GM18498 (cell line): ENCODE measurements at regions not wholly inside any gene's neighbourhood (a gene's known extent, or its start where the extent isn't known, plus 50 kb on each side); places are given as distances from the start of the nearest gene placed in this dataset.

Experiments
- ATAC-seq: cut with Tn5 transposase; IDR thresholded peaks from one replicate; pipeline ENCODE4 v1.9.1; 2021; ENCODE audit warnings: mild to moderate bottlenecking, moderate library complexity; ENCODE audit not compliant: unreplicated experiment

DNA sequence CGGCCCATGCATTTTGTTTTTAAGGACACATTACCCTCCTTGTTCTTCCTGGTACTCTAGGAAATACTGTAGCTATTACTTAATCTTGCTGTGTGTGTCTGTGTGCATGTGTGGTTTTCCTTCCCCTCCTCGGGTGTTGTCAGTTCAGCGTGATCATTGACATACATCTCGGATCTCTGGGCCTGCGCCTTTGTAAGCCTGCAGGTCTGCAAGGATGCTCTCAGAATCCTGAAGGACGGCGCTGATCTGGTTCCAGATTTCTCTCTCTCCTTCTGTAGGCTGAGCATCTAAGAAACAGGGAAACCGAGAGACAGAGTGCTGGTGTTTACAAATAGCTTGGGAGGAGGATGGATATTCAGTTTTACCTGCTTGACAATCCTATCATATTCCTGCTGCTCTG lies 100.2 kb downstream of the CYRIA start:
- ATAC-seq = no peak

DNA sequence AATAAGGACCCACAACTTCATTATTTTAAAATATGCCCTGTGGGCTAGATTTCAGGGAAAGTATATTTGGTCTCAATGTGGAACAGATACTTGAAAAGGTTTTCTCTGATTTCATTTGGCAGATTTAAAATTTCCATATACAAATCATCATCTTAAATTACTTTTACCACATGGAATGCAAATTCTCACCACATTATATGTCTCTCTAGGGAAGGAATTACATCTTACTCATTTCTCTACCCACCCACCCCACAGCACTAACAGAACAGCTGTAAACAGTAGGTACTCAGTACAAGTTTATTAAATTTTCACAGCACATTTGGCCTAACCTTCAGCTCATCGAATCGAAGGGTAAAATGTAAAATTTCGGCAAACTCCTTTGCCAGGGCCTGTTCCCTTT lies 104.0 kb downstream of the CYRIA start:
- no peak for ATAC-seq

DNA sequence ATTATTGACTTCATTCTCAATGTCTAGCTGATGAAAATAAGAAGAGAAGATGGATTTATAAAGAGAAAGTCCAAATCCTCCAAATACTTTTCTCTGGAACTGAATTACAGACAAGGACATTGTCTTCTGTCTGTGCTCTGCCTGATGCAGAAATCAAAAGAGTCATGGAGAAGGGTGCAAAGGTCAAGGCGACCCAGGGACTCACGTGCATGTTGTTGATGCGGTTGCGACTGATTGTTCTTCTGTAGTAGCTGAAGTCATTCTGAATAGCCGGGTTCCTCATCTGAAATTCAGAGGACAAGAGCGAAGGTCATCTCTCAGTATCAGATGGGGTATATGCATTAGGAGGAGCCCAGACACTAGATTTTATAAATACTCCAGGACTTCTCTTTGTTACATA lies 104.4 kb downstream of the CYRIA start:
- ATAC-seq = no peak

DNA sequence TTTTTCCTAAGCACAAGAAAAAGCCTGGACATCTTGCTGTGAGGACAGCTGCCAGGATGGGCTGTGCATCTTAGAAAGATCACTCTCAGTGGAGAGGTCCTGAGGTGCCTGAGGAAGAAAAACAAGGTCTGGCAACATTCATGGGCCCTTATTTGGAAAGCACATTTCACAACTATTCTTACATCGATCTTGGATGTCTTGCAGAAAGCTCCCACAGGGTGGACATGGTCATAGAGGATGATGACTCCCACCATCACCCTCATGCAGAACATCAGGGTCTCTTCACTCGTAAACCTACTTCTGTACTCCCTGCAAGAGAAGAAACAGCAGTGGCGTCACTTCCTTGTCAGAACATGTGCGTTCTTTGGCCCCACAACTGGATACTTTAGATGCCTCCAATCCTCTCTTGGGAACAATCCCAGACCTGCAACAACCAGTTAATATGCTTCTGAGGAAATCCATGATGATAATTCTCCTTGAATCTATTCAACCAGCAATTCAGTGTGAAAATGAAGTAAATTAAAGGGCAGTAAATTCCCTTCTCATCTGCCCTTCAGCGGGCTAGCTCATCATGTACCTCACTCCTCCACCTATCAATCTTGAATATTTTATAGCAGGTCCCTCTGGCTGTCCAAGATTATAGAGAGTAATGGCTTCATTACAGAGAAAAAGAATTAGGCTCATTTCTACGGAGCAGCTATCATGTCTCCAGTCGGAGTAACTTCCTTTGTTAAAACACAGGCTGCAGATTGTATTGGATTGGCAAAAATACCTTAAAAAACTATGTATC lies 106.2 kb downstream of the CYRIA start:
- no peak for ATAC-seq

DNA sequence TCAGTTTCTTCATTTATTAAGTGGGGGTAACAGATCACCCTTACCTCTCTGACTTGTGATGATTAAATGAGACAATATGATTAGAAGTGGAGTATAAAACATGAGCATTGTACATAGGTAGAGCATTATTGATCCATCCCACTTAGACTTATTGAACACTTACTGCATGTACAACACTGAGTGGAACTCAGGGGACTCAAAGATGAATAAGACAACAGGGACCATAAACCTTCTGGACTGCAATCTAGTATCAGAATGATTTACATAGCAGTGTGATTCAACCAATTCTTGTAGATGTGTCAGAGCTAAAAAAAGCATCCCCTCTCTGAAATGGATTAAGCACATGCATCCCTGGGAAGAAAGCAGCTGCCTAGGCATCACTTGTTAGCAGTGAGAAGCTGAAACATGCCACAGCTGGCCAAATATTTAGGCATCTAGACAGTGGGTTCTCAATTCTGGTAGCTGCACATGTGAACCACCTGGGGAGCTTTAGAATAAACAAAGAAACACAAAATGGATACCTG lies 111.5 kb downstream of the CYRIA start:
- no peak for ATAC-seq

DNA sequence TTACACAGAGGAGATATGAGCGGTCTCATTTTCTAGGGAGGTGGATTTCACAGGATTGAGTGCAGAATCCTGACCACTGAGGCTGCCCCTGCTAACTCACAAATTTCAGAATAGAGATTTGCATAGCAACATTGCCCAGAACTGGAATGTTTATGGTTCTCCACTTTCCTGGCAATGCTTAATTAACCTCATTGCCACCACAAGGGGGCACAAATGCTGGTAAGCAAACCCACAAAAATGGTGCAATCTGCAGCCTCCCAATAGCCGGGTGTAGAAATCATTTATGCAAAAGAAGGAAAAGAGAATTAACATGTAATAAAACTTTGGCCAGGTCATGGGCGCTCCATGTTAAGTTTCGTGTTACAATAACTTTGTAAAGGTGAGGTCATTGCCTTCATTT lies 112.4 kb downstream of the CYRIA start:
- ATAC-seq = no peak

DNA sequence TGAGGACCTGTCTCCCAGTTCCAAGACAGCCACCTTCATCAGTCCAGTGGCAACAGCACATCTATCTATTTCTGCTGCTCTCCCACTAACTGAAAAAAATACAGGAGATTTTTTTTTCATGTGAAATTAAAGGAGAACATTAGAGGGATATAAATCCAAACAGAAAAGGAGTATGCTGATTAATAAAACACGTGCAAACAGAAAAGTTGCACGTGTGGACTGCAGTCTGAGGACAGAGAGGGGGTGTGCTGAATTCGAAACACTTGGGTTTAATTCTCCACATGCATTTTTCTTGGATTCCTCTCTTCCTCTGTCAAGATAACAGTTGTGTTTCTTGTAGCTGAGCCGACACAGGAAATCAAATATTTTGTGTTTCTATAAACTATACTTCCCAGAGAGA lies 113.4 kb downstream of the CYRIA start:
- ATAC-seq = no peak

DNA sequence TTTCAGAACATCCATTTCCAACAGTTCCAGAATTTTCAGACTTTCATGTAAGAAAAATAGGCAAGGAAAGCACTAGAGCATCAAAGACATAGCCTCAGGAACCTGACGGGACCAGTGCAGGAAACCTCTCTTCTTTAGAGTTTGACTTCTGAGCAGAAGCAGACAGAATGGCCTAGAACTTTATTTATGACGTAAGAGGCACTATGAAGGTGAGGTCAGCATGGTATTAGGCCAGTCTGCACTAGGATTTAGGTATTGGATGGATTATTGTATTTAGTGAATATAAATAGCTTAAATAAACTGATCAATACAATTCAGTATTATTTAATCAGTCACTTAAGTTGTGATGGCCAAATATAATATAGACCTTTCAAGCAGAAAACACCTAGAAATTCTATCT lies 117.6 kb downstream of the CYRIA start:
- no peak for ATAC-seq

DNA sequence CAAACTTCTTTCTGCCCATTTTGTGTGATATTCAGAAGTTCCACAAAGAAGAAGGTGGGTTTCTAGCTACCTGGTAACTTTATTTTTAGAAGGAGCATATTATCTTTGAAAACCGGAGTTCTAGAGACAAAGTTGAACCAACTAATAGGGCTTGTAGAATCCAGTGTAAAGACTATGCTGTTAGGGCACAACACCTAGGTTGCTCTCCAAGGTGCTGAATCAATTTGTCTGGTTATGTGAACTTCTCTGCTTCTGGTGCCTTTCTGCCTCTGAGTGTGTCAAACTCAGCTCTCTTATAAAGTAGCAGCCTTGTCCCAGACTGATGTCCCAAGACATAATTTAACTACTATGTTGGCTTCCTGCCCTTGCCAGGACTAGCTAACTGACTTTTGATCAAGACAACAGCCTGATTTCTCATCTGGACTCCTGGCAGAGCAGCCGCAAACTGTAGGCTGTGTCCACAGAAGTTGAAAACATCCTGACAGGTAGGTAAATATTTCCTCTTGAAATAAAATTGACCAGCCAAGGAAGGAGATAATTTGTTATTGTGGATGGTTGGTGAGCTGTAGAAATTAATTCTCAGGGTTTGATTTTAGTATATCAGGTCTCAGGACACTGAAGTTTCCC lies 119.4 kb downstream of the CYRIA start:
- ATAC-seq = no peak

DNA sequence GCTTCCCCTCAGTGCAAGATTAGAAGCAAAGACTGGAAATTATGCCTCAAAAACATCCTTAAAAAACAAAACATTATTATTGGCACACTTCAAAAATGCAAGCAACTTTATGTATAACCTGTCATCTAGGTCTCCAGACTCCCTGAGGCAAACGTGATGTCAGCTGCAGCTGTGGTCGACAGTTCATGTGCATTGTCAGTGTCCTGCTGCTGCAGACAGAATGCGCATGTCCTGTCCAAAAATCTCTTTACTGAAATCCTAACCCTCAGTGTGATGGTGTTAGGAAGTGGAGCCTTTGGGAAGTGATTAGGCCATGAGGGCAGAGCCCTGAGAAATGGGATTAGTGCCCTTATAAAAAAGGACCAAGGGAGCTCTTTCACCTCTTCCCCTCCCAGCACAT lies 126.9 kb downstream of the CYRIA start:
- no peak for ATAC-seq

DNA sequence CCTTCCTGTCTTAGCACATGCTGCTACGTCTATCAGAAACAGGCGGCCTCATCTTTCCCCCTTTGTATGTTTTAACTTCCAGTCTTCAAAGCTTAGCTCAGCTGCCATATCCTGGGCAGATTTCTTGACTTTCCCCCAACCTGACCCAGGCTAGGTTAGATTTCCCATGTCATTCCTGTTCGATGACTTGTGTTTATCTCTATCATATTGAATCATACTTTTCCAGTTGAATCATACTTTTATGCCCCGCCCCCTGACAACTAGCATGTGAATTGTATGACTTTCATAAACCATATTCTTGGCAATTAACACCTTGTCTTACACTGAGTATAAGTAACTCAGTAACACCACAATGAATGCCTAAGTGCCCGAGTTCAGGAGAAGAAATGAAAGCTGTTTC lies 128.3 kb downstream of the CYRIA start:
- no peak for ATAC-seq

DNA sequence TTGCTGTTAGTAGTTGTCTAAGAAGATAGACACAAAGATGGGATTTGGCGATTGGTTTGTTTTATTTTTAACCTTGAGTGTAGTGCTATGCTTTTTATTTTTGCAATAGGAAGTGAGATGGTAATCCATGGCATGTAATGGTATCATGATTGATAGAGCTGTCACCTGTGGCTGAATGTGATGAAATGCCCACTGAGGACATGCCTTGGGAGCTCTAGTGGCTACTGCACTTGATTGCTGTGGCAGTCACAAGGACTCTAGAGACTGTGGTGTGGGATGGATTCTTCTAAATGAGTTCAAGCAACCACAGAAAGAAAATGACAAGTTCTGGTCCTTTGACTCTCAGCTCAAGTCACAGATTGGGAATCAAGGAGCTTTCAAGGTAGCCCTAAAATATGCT lies 139.4 kb downstream of the CYRIA start:
- no peak for ATAC-seq

DNA sequence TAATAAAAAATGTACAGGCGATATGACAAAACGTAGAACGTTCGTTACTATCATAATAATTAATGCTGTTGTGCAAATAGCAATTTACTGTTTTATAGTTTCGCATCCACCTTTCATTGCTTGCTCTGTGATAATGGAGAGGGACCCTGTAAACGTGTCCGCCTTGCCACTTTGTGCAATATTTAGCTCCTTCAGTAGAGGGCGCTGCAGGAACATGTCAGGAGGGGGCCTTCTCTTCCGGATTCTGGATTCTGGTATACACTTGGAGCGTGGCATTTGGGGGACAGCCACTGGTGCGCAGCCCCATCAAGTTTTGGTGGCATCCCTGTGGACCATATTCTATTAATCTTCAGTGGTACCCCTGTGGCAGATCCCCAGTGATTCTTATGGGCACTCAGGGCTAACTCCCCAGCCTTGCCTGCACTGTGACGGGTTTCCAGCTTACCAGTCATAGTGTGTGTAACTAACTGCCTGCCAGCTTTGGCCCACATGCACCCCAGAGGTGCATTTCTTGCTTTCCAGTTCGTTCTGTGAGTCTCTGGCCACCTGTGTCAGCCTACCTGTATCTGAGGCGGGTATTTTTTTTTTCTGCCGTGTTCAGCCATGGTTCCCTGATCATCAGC lies 140.3 kb downstream of the CYRIA start:
- ATAC-seq = no peak

DNA sequence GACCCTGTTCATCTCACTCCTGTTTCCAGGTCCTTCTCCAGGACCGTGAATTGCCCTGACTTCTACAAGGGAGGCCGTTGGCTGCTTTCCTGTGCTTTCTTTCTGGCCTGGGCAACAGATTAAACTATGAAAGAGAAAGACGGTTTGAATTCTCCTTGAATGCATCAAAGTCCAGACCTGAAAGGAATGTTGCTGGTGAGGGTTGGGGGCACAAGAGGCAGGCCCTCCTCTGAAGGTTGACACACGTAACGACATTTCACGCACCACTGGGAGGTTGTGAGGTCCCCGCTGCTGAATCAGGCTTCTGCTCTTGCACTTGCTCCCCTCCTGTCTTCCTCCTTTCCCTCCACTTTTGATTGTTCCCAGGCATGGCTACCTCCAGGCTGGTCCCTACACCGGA lies 141.9 kb downstream of the CYRIA start:
- ATAC-seq = no peak

DNA sequence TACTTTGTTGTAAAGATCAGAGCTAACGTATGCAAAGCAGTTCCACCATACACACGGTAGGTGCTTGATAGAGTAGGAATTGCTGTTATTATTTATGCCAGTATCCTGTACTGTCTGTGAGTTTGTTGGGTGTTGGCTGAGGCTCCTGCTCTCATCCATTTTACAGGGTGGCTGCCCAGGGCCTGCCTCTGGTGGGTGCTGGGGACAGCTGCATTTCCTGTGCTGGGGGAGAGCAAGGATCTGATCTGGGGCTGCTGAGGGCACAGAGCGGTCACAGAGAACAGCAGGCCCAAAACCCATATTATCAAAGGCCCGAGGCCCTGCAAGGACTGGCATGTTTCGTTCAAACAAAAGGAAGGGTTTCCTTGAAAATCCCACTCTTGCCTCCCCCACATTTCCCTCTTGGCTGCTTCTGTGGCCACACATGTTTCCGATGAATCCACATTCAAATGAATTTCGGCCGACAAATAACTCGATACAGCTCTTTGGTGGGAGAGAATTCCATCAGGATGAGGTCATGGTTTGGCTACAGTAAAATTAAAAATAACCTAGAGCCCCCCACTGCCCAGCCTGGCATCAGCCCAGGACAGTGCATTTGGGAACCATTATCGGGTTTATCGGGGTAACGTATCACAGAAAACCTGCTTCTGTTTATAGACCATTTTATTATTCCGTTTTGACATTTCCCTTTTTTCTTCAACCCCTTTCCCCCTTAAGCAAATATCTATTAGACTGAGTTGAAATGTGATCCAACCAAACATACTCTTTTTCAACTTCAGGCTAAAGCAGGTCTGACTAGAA lies 143.4 kb downstream of the CYRIA start:
- no peak for ATAC-seq

DNA sequence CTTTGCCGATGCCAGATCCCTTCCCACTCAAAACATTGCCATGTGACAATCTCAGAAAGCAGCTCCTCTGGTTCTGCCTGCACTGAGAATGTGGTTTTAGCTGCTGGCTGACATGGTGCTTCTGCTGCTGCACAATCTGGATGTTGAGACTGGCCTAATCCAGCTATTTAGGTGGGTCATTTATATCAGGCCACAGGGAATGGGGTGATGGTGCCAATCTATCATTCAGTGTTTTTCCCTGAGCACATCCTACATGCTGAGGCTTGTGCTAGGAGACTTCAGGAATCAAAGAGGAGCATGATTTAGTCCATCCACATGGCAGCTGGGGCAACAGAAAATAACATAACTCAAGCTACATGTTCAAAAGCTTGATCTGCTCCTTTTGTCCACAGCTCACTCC lies 144.7 kb downstream of the CYRIA start:
- ATAC-seq = no peak

DNA sequence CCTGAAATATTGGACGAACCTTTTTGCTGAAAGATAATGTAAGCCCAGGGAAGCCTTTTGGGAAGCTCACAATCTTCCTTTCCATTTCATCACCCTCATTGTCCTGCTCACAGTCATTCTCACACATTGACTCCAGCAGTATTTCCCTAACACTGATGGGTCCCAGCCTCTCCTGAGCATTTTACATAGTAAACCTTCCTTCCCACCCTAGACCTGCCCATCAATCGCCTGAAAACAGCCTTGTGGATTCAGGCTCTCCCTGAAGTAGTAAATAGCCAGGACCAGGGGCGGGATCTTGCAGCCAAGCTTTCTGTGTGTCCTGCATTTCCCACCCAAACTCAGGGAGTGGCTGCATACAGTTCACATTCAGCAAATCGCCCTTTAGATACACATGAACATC lies 149.9 kb downstream of the CYRIA start:
- ATAC-seq = no peak

DNA sequence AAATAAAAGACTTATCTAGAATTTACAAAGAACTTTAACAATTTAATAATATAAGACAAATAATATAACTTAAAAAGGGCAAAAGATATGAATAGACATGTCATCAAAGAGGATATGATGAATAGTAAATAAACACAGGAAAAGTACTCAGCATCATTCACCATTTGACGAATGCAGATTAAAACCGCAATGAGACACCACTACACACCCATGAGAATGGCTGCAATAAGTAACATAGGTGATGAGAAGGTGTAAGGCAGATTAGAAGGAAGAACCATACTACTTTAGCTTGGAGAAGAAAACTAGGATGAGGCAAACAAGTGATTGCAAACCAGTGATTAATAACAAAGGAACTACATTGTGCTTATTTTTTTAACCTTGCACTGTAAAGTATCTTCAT lies 152.0 kb downstream of the CYRIA start:
- no peak for ATAC-seq

DNA sequence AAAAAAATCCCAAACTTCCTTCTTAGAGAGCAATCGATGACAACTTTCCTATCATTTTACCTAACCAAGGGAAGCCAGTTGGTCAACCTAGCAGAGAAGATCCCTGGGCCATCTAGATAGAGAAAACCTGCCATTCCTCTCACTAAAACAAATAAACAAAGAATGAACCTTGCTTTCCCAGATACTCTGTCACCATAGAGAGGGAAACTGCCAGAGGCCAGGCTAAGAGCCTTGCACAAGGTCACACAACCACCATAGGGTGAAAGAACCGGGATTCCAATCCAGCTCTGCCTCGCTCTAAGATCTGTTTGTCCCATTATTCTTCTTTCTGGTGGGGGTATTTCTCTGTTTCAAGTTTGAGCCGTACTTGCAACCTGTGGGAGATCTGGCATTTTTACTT lies 154.6 kb downstream of the CYRIA start:
- no peak for ATAC-seq

DNA sequence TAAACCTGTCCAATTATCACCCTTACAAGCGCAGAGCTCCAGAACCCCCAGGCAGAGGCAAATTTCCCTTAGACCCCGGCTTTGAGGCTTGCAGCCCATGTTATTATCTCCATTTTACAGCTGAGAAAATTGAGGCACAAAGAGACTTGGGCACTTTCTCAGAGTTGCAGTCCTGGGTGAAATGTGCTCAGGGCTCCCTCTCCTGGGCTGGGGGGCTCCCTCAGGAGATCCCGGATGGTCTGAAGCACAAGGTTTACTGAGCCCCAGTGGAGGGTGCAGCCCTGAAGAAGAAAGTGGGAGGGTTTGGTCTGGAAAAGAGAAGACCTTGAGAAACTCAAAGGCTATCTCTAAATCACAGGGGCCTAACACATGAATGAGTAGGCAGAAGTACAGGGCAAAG lies 156.6 kb downstream of the CYRIA start:
- ATAC-seq = no peak

DNA sequence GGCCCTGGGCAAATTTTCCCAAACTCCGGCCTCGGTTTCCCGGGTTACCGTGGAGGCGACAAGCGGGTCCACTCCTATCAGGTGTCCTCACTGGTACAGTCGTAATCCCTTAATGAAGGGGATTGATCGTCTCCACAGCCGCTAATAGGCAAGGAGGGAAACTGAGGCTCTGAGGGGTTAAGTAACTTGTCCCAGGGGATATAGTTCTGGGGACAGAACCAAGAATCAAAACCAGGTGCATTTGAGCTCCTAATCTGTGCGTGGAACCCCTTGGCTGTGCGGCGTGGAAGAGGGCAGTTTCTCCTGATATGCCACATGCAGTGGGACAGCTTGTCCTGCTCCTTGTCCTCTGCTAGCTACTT lies 157.2 kb downstream of the CYRIA start:
- ATAC-seq = no peak
